ENCODE measurements at regions not wholly inside any gene's neighbourhood (a gene's known extent, or its start where the extent isn't known, plus 50 kb on each side); places are given as distances from the start of the nearest gene placed in this dataset.

GRCh38 chr4:23382879-23383278 is 507.0 kb downstream of the PPARGC1A start:
- TF ChIP-seq CTCF (IDR thresholded peaks at IDR 0.05) (no peak), POLR2A (IDR thresholded peaks at IDR 0.05) (no peak)
